ENCODE measurements at regions not wholly inside any gene's neighbourhood (a gene's known extent, or its start where the extent isn't known, plus 50 kb on each side); places are given as distances from the start of the nearest gene placed in this dataset.

GRCh38 chr14:101428409-101428808 is 132.9 kb upstream of the DIO3 start:
- no peak for TF ChIP-seq POLR2AphosphoS5 (IDR thresholded peaks at IDR 0.05)
- TF ChIP-seq CTCF (IDR thresholded peaks at IDR 0.05; ENCODE audit: poor library complexity, severe bottlenecking) = no peak
- no peak for TF ChIP-seq MXI1 (conservative IDR thresholded peaks at IDR 0.05; ENCODE audit: poor library complexity, severe bottlenecking)
- no peak for TF ChIP-seq EP300 (conservative IDR thresholded peaks at IDR 0.05; ENCODE audit: poor library complexity, severe bottlenecking)
- TF ChIP-seq, protein P1, sequence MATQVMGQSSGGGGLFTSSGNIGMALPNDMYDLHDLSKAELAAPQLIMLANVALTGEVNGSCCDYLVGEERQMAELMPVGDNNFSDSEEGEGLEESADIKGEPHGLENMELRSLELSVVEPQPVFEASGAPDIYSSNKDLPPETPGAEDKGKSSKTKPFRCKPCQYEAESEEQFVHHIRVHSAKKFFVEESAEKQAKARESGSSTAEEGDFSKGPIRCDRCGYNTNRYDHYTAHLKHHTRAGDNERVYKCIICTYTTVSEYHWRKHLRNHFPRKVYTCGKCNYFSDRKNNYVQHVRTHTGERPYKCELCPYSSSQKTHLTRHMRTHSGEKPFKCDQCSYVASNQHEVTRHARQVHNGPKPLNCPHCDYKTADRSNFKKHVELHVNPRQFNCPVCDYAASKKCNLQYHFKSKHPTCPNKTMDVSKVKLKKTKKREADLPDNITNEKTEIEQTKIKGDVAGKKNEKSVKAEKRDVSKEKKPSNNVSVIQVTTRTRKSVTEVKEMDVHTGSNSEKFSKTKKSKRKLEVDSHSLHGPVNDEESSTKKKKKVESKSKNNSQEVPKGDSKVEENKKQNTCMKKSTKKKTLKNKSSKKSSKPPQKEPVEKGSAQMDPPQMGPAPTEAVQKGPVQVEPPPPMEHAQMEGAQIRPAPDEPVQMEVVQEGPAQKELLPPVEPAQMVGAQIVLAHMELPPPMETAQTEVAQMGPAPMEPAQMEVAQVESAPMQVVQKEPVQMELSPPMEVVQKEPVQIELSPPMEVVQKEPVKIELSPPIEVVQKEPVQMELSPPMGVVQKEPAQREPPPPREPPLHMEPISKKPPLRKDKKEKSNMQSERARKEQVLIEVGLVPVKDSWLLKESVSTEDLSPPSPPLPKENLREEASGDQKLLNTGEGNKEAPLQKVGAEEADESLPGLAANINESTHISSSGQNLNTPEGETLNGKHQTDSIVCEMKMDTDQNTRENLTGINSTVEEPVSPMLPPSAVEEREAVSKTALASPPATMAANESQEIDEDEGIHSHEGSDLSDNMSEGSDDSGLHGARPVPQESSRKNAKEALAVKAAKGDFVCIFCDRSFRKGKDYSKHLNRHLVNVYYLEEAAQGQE (IDR thresholded peaks at IDR 0.05; ENCODE audit: borderline replicate concordance) = no peak
- TF ChIP-seq SMC3 (conservative IDR thresholded peaks at IDR 0.05; ENCODE audit: poor library complexity) = no peak
- TF ChIP-seq EZH2 (IDR thresholded peaks at IDR 0.05; ENCODE audit: borderline replicate concordance, insufficient read depth, low read length, poor library complexity, severe bottlenecking) = no peak
- no peak for TF ChIP-seq RAD21 (conservative IDR thresholded peaks at IDR 0.05)
- no peak for TF ChIP-seq TAF1 (IDR thresholded peaks at IDR 0.05; ENCODE audit: low read depth)
- no peaks in the 10 kb centered on the region for H3F3A ChIP-seq (ENCODE audit: insufficient read depth, low read length, poor library complexity, severe bottlenecking)

DNA sequence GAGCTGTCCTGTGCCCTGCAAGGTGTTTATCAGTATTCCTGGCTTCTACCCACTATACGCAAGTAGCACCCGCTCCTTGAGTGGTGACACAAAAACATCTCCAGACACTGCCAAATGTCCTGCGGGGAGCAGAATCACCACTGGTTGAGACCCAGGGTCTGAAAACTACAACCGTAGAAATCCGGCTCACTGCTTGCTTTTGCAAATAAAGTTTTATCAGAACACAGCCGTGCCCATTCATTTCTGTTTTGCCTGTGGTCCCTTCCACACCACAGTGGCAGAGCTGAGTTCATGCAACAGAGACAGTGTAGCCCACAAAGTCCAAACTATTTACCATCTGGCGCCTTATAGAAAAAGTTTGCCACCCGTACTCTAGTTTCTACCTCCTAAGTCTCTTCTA is 125.7 kb upstream of the DIO3 start:
- no peaks in the 10 kb centered on the region for H3K9me3 ChIP-seq (ENCODE audit: low read length)
- TF ChIP-seq EZH2 (IDR thresholded peaks at IDR 0.05; ENCODE audit: borderline replicate concordance, insufficient read depth, low read length, poor library complexity, severe bottlenecking) (no peak), TAF1 (IDR thresholded peaks at IDR 0.05; ENCODE audit: low read depth) (no peak), MXI1 (conservative IDR thresholded peaks at IDR 0.05; ENCODE audit: poor library complexity, severe bottlenecking) (no peak), SMC3 (conservative IDR thresholded peaks at IDR 0.05; ENCODE audit: poor library complexity) (no peak), CTCF (IDR thresholded peaks at IDR 0.05; ENCODE audit: poor library complexity, severe bottlenecking) (no peak), RAD21 (conservative IDR thresholded peaks at IDR 0.05) (no peak), EP300 (conservative IDR thresholded peaks at IDR 0.05; ENCODE audit: poor library complexity, severe bottlenecking) (no peak), POLR2AphosphoS5 (IDR thresholded peaks at IDR 0.05) (no peak)
- TF ChIP-seq, protein P1 (IDR thresholded peaks at IDR 0.05; ENCODE audit: borderline replicate concordance) = no peak
- H3K9me2 ChIP-seq (ENCODE audit: insufficient read depth, low read length) = no peaks in the 10 kb centered on the region
- no peak overlapping the region for H3K9ac ChIP-seq (ENCODE audit: low read length)
- no peaks in the 10 kb centered on the region for H3K79me2 ChIP-seq (replicated peaks; ENCODE audit: insufficient read depth, low read length)
- no peak overlapping the region for H3K27ac ChIP-seq (ENCODE audit: low read length)
- H3K27me3 ChIP-seq (ENCODE audit: insufficient read depth, low read depth, low read length) = no peaks in the 10 kb centered on the region
- H3K36me3 ChIP-seq (ENCODE audit: insufficient read depth, low read length) = no peaks in the 10 kb centered on the region
- no peak overlapping the region for H3K4me3 ChIP-seq (ENCODE audit: low read length)
- no peak overlapping the region for H3K4me2 ChIP-seq (ENCODE audit: low read length)
- H3F3A ChIP-seq (ENCODE audit: insufficient read depth, low read length, poor library complexity, severe bottlenecking) = no peaks in the 10 kb centered on the region
- H4K20me1 ChIP-seq (ENCODE audit: insufficient read depth) = no peaks in the 10 kb centered on the region
- no peak overlapping the region for H2AFZ ChIP-seq (ENCODE audit: low read depth, low read length)

More at GRCh38 chr14:101428409-101428808, 132.9 kb upstream of the DIO3 start:
- H3K9ac ChIP-seq (ENCODE audit: low read length) = no peak overlapping the region
- H3K9me2 ChIP-seq (ENCODE audit: insufficient read depth, low read length) = no peaks in the 10 kb centered on the region
- H3K27ac ChIP-seq (ENCODE audit: low read length) = no peak overlapping the region
- no peaks in the 10 kb centered on the region for H3K9me3 ChIP-seq (ENCODE audit: low read length)
- H3K27me3 ChIP-seq (ENCODE audit: insufficient read depth, low read depth, low read length) = no peaks in the 10 kb centered on the region
- H3K4me2 ChIP-seq (ENCODE audit: low read length) = no peak overlapping the region
- H4K20me1 ChIP-seq (ENCODE audit: insufficient read depth) = no peaks in the 10 kb centered on the region
- H3K79me2 ChIP-seq (replicated peaks; ENCODE audit: insufficient read depth, low read length) = no peaks in the 10 kb centered on the region
- H3K36me3 ChIP-seq (ENCODE audit: insufficient read depth, low read length) = no peaks in the 10 kb centered on the region
- H3K4me3 ChIP-seq (ENCODE audit: low read length) = no peak overlapping the region
- no peak overlapping the region for H2AFZ ChIP-seq (ENCODE audit: low read depth, low read length)

All from neural cell (in vitro differentiated cells).